NCI-H524 (cell line): ENCODE measurements at regions not wholly inside any gene's neighbourhood (a gene's known extent, or its start where the extent isn't known, plus 50 kb on each side); places are given as distances from the start of the nearest gene placed in this dataset.
"Not testable (repeated sequence)": the region's sequence is repeated elsewhere in the genome, so short reads cannot be mapped to it uniquely, and the experiment has no call there.

Experiments used
- DNase-seq, 2 experiments: peaks; one replicate each; lab custom pipeline; 2025; lab: John Stamatoyannopoulos, UW

- DNase-seq = no peak
Observed at GRCh38 chr4:17008834-17009345, 110.4 kb upstream of the LDB2 start.

- not testable (repeated sequence) for DNase-seq
Observed at GRCh38 chr4:17003606-17004392, 105.4 kb upstream of the LDB2 start.

- DNase-seq = no peak
Observed at GRCh38 chr4:16995451-16995850, 97.0 kb upstream of the LDB2 start.

- DNase-seq = no peak
Observed at GRCh38 chr4:16993956-16994840, 95.8 kb upstream of the LDB2 start.

GRCh38 chr4:16992566-16993225 lies 94.3 kb upstream of the LDB2 start:
- DNase-seq = no peak

GRCh38 chr4:16991450-16991849 lies 93.0 kb upstream of the LDB2 start:
- DNase-seq = no peak

GRCh38 chr4:16989371-16989770 lies 90.9 kb upstream of the LDB2 start:
- no peak for DNase-seq

GRCh38 chr4:16988814-16989213 lies 90.4 kb upstream of the LDB2 start:
- no peak for DNase-seq

- no peak for DNase-seq
Observed at GRCh38 chr4:16977081-16977480, 78.6 kb upstream of the LDB2 start.

GRCh38 chr4:16969696-16970135 lies 71.3 kb upstream of the LDB2 start:
- no peak for DNase-seq

- peak in 1 of 2 experiments; percentile 26 for DNase-seq
Observed at GRCh38 chr4:16967722-16968121, 69.3 kb upstream of the LDB2 start.

GRCh38 chr4:16959305-16959704 lies 60.9 kb upstream of the LDB2 start:
- no peak for DNase-seq

GRCh38 chr4:16952896-16953630 lies 54.6 kb upstream of the LDB2 start:
- DNase-seq = no peak

- no peak for DNase-seq
Observed at GRCh38 chr4:16952462-16952871, 54.0 kb upstream of the LDB2 start.
